CD4-positive, alpha-beta T cell (primary cell): ENCODE measurements at regions not wholly inside any gene's neighbourhood (a gene's known extent, or its start where the extent isn't known, plus 50 kb on each side); places are given as distances from the start of the nearest gene placed in this dataset.

Experiments
- ATAC-seq: fragments of 200-7000 bp; cut with Tn5 transposase; one replicate; pipeline ENCODE4 v1.10.0; 2022; ENCODE audit warnings: mild to moderate bottlenecking; ENCODE audit not compliant: poor library complexity
- CTCF ChIA-PET: fragments of 350-600 bp; sonication (Branson Sonifier 250); formaldehyde crosslinking; loops from one replicate; lab custom pipeline; 2021; ENCODE audit warnings: antibody characterized with exemption, inconsistent platforms; lab: Charles Lee
- POLR2A ChIA-PET: fragments of 350-600 bp; sonication (Branson Sonifier 250); formaldehyde crosslinking; loops from one replicate; lab custom pipeline; 2021; ENCODE audit warnings: antibody characterized with exemption, inconsistent platforms; lab: Charles Lee
- DNase-seq, 14 experiments: peaks; one replicate each; pipeline ENCODE4 v3.0.0-alpha.2; 2013 to 2020; ENCODE audit warnings: mixed read lengths in 2 of 14
- H3K27ac ChIP-seq, 2 donors: one replicate each; pipeline versions ENCODE4 v1.5.1 to v1.7.0; 2013; ENCODE audit warnings: low read length in 2 of 2, low read depth in 1 of 2, mild to moderate bottlenecking in 1 of 2
- H3K27me3 ChIP-seq, 2 experiments: 1 replicate in 1 of 2; 2 replicates in 1 of 2; pipeline versions ENCODE4 v1.6.1 to v1.7.0; 2013; ENCODE audit warnings: low read length in 2 of 2, control low read depth in 1 of 2, mild to moderate bottlenecking in 1 of 2, moderate library complexity in 1 of 2; ENCODE audit not compliant: insufficient read depth in 2 of 2, control insufficient read depth in 1 of 2
- H3K36me3 ChIP-seq: one replicate; pipeline ENCODE4 v1.6.1; 2013; ENCODE audit warnings: low read length, control low read depth; ENCODE audit not compliant: insufficient read depth
- H3K4me1 ChIP-seq: one replicate; pipeline ENCODE4 v1.6.1; 2013; ENCODE audit warnings: low read length, control low read depth; ENCODE audit not compliant: insufficient read depth
- H3K4me3 ChIP-seq: one replicate; pipeline ENCODE4 v1.5.1; 2013; ENCODE audit warnings: mild to moderate bottlenecking, low read length, moderate library complexity
- H3K9me3 ChIP-seq, 2 experiments: 1 replicate in 1 of 2; 2 replicates in 1 of 2; pipeline versions ENCODE4 v1.6.1 to v1.7.0; 2013; ENCODE audit warnings: low read length in 2 of 2, mild to moderate bottlenecking in 2 of 2, control low read depth in 1 of 2, moderate library complexity in 1 of 2; ENCODE audit not compliant: control insufficient read depth in 1 of 2, insufficient read depth in 1 of 2
- H3K27ac Mint-ChIP-seq: one replicate; pipeline ENCODE4 v1.8.0; 2020; ENCODE audit warnings: mixed read lengths
- H3K27me3 Mint-ChIP-seq: one replicate; pipeline ENCODE4 v1.8.0; 2021; ENCODE audit warnings: mixed read lengths
- H3K36me3 Mint-ChIP-seq: one replicate; pipeline ENCODE4 v1.8.0; 2021; ENCODE audit warnings: low read depth, mixed read lengths
- H3K4me1 Mint-ChIP-seq: one replicate; pipeline ENCODE4 v1.8.0; 2021; ENCODE audit warnings: low read depth, mixed read lengths
- H3K4me3 Mint-ChIP-seq: one replicate; pipeline ENCODE4 v1.8.0; 2020; ENCODE audit warnings: mild to moderate bottlenecking, mixed read lengths
- H3K9me3 Mint-ChIP-seq: one replicate; pipeline ENCODE4 v1.8.0; 2020; ENCODE audit warnings: mixed read lengths
- CTCF ChIP-seq: fragments of 200-600 bp; IDR thresholded peaks from one replicate; pipeline ENCODE4 v1.8.0; 2022; ENCODE audit warnings: antibody characterized with exemption, mild to moderate bottlenecking
- intact Hi-C, 2 experiments: fragments of 100-400 bp; cut with DNase I in 1 of 2; cut with micrococcal nuclease in 1 of 2; formaldehyde crosslinking; loops; one replicate each; pipeline versions ENCODE4 v1.15.1 to v1.9.0; 2023 to 2025; cut with DNase I, micrococcal nuclease

- Histone ChIP-seq H3K9me3 (no peaks in the 10 kb centered on the region), H3K27me3 (no peaks in the 10 kb centered on the region), H3K4me3 (no peak overlapping the region), H3K27ac (no peak overlapping the region), H3K4me1 (no peaks in the 10 kb centered on the region), H3K36me3 (no peaks in the 10 kb centered on the region)
- no peak for DNase-seq
- Mint-ChIP-seq H3K4me3 (no peak overlapping the region), H3K27me3 (no peaks in the 10 kb centered on the region), H3K9me3 (no peaks in the 10 kb centered on the region), H3K4me1 (no peaks in the 10 kb centered on the region), H3K27ac (no peak overlapping the region), H3K36me3 (no peaks in the 10 kb centered on the region)
- no peak for TF ChIP-seq CTCF
- intact Hi-C loops, result no loop called here
- ATAC-seq, result no peak
- ChIA-PET POLR2A (no interaction called here), CTCF (no interaction called here)
These were observed 911.1 kb upstream of the MAN1A1 start for GRCh38 chr6:120260636-120261035.

GRCh38 chr6:120254651-120255050, 905.1 kb upstream of the MAN1A1 start:
- ChIA-PET POLR2A (interaction anchor here (0.6 kb wide), 1 partner anchor 7 kb away, joined by 6 read pairs; no protein-coding TSS in a partner anchor), CTCF (no interaction called here)
- H3K27ac Mint-ChIP-seq, result no peak overlapping the region
- TF ChIP-seq CTCF, result no peak
- no peak for DNase-seq
- no peaks in the 10 kb centered on the region for H3K4me1 ChIP-seq
- H3K9me3 ChIP-seq, result no peaks in the 10 kb centered on the region
- intact Hi-C loops, result no loop called here
- no peak overlapping the region for H3K4me3 Mint-ChIP-seq
- no peaks in the 10 kb centered on the region for H3K27me3 ChIP-seq
- no peaks in the 10 kb centered on the region for H3K36me3 Mint-ChIP-seq
- H3K36me3 ChIP-seq, result no peaks in the 10 kb centered on the region
- H3K9me3 Mint-ChIP-seq, result peaks cover 7% of the 10 kb centered on the region
- no peaks in the 10 kb centered on the region for H3K27me3 Mint-ChIP-seq
- no peaks in the 10 kb centered on the region for H3K4me1 Mint-ChIP-seq
- no peak for ATAC-seq
- H3K27ac ChIP-seq, result no peak overlapping the region
- H3K4me3 ChIP-seq, result no peak overlapping the region

GRCh38 chr6:120248451-120248850, 898.9 kb upstream of the MAN1A1 start:
- DNase-seq, result no peak
- Mint-ChIP-seq H3K36me3 (no peaks in the 10 kb centered on the region), H3K4me1 (no peaks in the 10 kb centered on the region), H3K27me3 (no peaks in the 10 kb centered on the region), H3K4me3 (no peak overlapping the region), H3K9me3 (peaks cover 22% of the 10 kb centered on the region), H3K27ac (no peak overlapping the region)
- H3K4me3 ChIP-seq, result no peak overlapping the region
- no peak for ATAC-seq
- H3K27me3 ChIP-seq, result no peaks in the 10 kb centered on the region
- POLR2A ChIA-PET, result no interaction called here
- no peak overlapping the region for H3K27ac ChIP-seq
- intact Hi-C loops, result no loop called here
- H3K4me1 ChIP-seq, result no peaks in the 10 kb centered on the region
- no peak for TF ChIP-seq CTCF
- CTCF ChIA-PET, result no interaction called here
- H3K9me3 ChIP-seq, result no peaks in the 10 kb centered on the region
- H3K36me3 ChIP-seq, result no peaks in the 10 kb centered on the region
